Jurkat, Clone E6-1 (cell line): ENCODE measurements at regions not wholly inside any gene's neighbourhood (a gene's known extent, or its start where the extent isn't known, plus 50 kb on each side); places are given as distances from the start of the nearest gene placed in this dataset.
"Not testable (repeated sequence)": the region's sequence is repeated elsewhere in the genome, so short reads cannot be mapped to it uniquely, and the experiment has no call there.

ENCODE experiments used
- DNase-seq: peaks from one replicate; pipeline ENCODE4 v3.0.0-alpha.2; 2011; ENCODE audit warnings: low read depth, low spot score
- H3K4me3 ChIP-seq: 2 replicates; pipeline ENCODE4 v1.5.1; 2011; ENCODE audit warnings: mild to moderate bottlenecking, low read length, control low read depth, moderate library complexity

DNA sequence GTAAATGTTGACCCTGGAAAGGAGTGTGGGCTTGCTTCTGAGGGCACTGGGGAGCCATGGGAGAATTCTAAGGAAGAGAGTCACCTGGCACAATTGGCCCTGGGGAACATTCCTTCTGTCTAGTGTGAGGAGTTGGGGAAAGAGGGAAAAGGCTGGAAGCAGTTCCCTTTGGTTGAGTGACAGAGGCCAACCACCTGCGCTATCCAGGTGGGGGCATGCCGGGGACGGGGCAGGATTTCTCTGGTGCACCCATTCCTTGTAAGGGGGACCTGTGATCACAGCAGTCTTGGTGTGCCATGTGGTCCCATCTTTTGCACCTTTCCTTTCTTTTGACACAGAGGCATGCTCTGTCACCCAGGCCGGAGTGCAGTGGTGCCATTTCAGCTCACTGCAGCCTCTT, 92.1 kb upstream of the GRK3 start:
- DNase-seq, result no peak
- no peak overlapping the region for H3K4me3 ChIP-seq

- no peak overlapping the region for H3K4me3 ChIP-seq
- DNase-seq, result peak; percentile 28
Observed at GRCh38 chr22:25475257-25476022, 89.0 kb upstream of the GRK3 start.

DNA sequence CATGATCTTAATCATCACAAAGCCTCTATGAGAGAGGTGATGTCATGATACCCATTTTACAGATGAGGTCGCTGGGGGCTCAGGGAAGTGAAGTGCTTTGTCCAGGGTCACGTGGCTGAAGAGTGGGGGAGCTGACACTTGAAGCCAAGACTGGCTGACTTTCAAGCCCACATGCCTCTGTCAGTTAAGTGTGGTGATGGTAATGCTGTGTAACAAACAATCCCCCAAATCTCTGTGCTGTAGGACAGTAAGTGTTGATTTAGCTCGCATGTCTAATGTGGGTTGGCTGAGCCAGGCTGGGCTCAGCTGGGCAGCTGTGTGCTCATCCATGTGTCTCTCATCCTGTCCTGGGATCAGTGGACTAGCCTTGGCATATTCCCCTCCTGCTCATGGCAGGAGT, 87.1 kb upstream of the GRK3 start:
- H3K4me3 ChIP-seq, result no peak overlapping the region
- DNase-seq, result no peak

DNA sequence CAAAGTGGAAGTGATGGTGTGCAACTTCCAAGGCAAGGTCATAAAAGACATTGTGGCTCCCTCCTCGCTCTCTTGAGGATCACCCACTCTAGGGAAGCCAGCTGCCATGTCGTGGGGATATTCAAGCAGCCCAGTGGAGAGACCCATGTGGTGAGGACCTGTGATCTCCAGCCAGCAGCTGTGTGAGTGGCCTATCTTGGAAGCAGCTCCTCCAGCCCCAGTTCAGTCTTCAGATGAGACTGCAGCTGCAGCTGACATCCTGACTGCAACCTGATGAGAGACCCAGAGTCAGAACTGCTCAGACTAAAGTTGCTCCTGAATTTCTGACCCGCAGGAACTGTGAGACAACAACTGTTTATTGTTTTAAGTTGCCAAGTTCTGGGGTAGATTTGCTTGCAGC, 86.4 kb upstream of the GRK3 start:
- H3K4me3 ChIP-seq, result no peak overlapping the region
- no peak for DNase-seq

DNA sequence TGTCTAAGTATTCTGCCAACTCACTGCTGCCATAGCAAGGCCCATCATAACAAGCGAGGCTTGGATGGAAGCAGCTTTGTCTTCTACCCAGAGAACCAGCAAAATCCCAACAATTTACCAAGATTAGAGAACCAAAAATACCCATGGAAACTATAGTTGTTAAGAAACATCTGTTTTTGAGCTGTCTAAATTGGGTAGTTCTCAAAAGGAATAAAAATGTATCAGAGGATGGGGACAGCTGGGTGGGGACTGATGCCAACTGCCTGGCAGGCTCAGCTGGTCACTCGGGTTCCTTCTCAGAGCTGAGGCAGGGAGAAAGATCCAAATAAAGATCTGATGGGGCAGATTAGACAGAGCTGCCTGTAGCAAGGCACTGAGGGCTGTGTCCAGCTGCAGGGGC, 85.9 kb upstream of the GRK3 start:
- DNase-seq, result no peak
- no peak overlapping the region for H3K4me3 ChIP-seq

GRCh38 chr22:25480868-25481267, 83.6 kb upstream of the GRK3 start:
- DNase-seq, H3K4me3 ChIP-seq: not testable (repeated sequence)

DNA sequence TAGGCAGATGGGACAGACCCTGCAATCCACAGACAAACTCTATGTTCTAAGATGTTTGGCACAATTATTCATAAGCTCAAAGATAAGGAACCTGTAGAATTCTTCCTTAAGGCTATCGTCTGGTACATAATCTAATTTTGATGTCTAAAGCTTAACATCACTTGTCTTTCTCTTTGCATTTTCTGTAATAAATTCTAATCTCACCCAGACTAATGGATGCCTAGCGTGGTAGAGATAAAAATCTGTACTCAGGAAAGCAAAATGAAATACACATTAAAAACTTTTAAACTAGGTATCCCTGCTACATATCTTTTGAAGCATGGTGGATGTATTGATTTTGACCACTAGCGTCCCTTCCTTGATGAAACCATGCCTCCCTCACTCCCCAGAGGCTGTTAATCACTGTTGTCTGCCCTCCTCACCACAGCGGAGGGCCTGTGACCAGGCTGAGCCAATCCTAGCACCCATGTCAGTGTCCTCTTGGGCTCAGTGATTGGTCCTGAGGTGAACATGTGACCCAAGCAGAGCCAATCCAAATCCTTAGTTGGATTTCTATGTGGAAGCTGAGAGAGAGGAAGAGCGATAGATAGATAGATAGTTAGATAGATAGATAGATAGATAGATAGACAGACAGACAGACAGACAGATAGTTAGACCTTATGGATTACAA, 82.2 kb upstream of the GRK3 start:
- no peak overlapping the region for H3K4me3 ChIP-seq
- DNase-seq, result no peak

- H3K4me3 ChIP-seq, result no peak overlapping the region
- no peak for DNase-seq
Observed at GRCh38 chr22:25482868-25483639, 81.4 kb upstream of the GRK3 start.

DNA sequence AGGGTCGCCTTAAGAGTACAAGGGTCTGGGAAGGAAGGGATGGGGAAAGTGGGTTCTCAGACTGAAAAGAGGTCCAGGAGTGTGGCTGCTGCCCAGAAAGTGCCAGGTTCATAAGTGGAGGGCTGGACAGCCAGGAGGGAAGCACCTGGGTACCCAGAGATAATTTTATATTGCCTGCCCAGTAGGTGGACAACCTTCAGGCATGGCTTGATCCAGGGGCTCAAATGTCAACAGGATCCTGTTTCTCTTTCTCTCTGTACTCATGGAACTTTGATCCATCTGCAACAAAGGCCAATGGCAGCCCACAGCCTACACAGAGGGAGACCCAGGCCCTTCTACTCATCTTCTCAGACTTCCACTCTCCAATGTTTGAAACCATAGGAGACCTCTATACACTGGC, 80.5 kb upstream of the GRK3 start:
- DNase-seq, result no peak
- no peak overlapping the region for H3K4me3 ChIP-seq

- no peak for DNase-seq
- H3K4me3 ChIP-seq, result no peak overlapping the region
Observed at GRCh38 chr22:25484521-25485315, 79.8 kb upstream of the GRK3 start.

DNA sequence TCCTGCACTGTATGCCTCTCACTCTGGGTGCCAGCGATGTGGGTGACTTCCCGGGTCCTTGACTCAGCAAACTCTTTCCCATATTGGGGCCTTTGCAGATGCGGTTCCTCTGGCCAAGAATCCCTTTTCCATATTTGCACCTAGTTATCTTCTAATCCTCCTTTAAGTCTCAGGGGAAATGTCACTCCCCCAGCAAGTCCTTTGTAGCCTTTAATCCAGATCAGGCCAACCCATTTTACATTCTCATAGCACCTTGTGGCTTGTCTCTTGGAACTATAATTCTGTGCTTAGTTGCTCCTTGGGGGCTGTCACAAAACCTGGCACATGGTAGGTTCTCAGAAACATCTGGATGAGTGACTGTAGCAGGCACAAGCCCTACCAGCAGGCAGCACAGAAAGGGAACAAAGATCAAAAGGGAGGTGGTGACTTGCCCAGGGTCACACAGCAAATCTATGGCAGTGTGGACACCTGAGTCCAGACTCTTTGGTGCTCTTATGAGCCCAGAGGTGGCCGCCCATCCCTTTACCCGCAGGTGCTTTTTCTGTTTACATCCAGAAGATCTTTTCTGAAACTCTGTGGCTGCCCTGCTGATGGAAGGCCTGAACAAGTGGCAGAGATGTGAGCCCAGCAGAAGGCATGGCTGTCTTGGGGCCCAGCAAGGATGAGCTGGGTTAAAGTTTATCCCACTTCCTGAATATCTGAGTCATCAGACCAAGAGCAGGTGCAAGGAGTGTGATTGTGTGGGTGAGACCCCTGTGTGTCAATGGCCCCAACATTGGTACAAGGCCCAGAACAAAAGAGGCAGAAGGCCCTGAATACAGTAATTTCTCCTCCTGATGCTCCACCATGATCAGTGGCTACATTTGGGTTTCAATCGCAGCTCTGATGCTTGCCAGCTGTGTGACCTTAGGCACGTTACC, 78.6 kb upstream of the GRK3 start:
- no peak overlapping the region for H3K4me3 ChIP-seq
- DNase-seq, result peak; percentile 70

DNA sequence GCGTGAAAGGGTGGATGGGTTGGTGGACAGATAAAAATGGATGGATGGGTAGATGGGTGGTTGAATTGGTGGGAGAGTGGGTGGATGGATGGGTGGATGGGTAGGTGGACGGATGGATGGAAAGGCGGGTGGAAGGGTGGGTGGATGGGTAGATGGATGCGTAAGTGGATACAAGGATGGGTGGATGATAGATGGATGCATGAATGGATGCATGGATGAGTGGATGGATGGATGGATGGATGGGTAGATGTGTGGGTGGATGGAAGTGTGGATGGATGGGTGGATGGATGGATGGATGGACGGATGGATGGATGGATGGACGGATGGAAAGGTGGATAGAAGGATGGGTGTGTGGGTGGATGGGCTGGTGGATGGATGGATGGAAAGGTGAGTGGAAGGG, 77.0 kb upstream of the GRK3 start:
- no peak for DNase-seq

DNA sequence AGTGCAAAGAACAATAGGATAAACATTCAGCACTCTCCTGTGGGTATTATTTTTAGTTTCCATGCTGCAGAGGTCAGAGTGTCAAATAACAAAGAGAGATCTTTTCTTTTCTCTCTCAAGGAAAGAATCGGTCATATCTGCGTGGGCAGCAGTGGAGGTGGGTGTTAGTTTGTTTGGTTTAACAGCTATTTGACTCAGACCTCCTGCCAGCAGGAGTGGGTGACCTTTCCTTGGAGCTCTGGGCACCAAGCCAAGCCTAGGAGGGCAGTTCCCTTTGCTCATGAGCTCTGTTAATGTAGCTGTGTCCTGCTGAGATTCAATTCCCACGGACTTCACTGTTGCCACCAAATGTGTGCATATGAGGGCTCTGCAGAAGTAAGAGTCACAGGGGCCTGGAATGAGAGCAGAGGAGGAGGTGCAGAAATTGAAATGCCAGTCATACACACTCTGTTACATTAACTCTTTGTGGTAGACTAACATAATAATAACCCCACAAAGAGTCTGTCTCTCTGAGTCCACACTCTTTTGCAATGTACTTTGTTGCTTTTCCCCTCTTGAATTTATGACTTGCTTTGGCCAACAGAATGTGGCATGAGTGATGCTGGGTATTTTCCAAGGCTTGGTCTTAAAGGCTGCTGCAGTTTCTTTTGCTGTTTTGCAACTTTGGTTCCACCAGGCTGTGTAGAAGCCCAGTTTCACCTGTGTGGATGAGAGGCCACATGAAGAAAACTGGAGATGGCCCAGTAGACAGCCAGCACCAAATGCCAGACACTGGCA, 76.0 kb upstream of the GRK3 start:
- H3K4me3 ChIP-seq, result no peak overlapping the region
- DNase-seq, result no peak

More for the DNA sequence above, 77.0 kb upstream of the GRK3 start:
- no peak overlapping the region for H3K4me3 ChIP-seq

GRCh38 chr22:25489947-25490346, 74.5 kb upstream of the GRK3 start:
- no peak overlapping the region for H3K4me3 ChIP-seq
- no peak for DNase-seq

GRCh38 chr22:25490896-25491295, 73.6 kb upstream of the GRK3 start:
- H3K4me3 ChIP-seq, result no peak overlapping the region
- DNase-seq, result no peak

- DNase-seq, result no peak
Observed at GRCh38 chr22:25492162-25492561, 72.3 kb upstream of the GRK3 start.

GRCh38 chr22:25492841-25493734, 71.4 kb upstream of the GRK3 start:
- no peak overlapping the region for H3K4me3 ChIP-seq
- DNase-seq, result no peak

More at GRCh38 chr22:25492162-25492561, 72.3 kb upstream of the GRK3 start:
- H3K4me3 ChIP-seq, result no peak overlapping the region
